Vagina (tissue), 2 donors: ENCODE measurements at regions not wholly inside any gene's neighbourhood (a gene's known extent, or its start where the extent isn't known, plus 50 kb on each side); places are given as distances from the start of the nearest gene placed in this dataset.

ENCODE experiments used
- CTCF ChIP-seq, 3 experiments: fragments of 450-650 bp in 2 of 3; fragments of 200-600 bp in 1 of 3; sonication (generic) in 1 of 3; IDR thresholded peaks; one replicate each; pipeline ENCODE4 v1.5.1; 2017 to 2019; ENCODE audit warnings: antibody characterized with exemption in 3 of 3, mild to moderate bottlenecking in 2 of 3, moderate library complexity in 2 of 3
- POLR2A ChIP-seq, 2 donors: fragments of 450-650 bp; IDR thresholded peaks; one replicate each; pipeline ENCODE4 v1.6.1; 2017; ENCODE audit warnings: antibody characterized with exemption in 2 of 2, mild to moderate bottlenecking in 2 of 2, moderate library complexity in 2 of 2

- TF ChIP-seq CTCF (IDR thresholded peaks at IDR 0.05), result no peak
- no peak for TF ChIP-seq POLR2A (IDR thresholded peaks at IDR 0.05)
Measured at GRCh38 chr6:157768863-157769551, 54.0 kb upstream of the SNX9 start.
